H1 (cell line): ENCODE measurements at regions not wholly inside any gene's neighbourhood (a gene's known extent, or its start where the extent isn't known, plus 50 kb on each side); places are given as distances from the start of the nearest gene placed in this dataset.

Experiments used
- BRCA1 ChIP-seq: IDR thresholded peaks from 2 replicates; pipeline ENCODE4 v1.6.1; 2012; ENCODE audit warnings: low read depth, low read length, improper control_type of control experiment
- CEBPB ChIP-seq: IDR thresholded peaks from 2 replicates; pipeline ENCODE4 v1.6.1; 2012; ENCODE audit warnings: low read depth, low read length
- CHD1 ChIP-seq: IDR thresholded peaks from 2 replicates; pipeline ENCODE4 v1.6.1; 2012; ENCODE audit warnings: low read depth, low read length, improper control_type of control experiment
- CTCF ChIP-seq, 3 experiments: IDR thresholded peaks; 1 replicate in 2 of 3; 2 replicates in 1 of 3; pipeline versions ENCODE4 v1.5.1 to v1.6.1; 2011; ENCODE audit warnings: low read length in 3 of 3, mild to moderate bottlenecking in 3 of 3, inconsistent platforms in 2 of 3, low read depth in 1 of 3, moderate library complexity in 1 of 3; ENCODE audit not compliant: insufficient read depth in 1 of 3; ENCODE audit errors: control extremely low read depth in 1 of 3
- EP300 ChIP-seq, 2 experiments: IDR thresholded peaks; 1 replicate in 1 of 2; 2 replicates in 1 of 2; pipeline ENCODE4 v1.6.1; 2011 to 2012; ENCODE audit warnings: low read depth in 2 of 2, low read length in 2 of 2, mild to moderate bottlenecking in 2 of 2, borderline replicate concordance in 1 of 2, inconsistent platforms in 1 of 2, moderate library complexity in 1 of 2
- EZH2 ChIP-seq: fragments of 200-600 bp; sonication (generic); IDR thresholded peaks from 2 replicates; pipeline ENCODE4 v1.7.1; 2012; ENCODE audit warnings: low read depth, mild to moderate bottlenecking, moderate library complexity, low read length, inconsistent platforms; ENCODE audit not compliant: severe bottlenecking
- FOSL1 ChIP-seq: IDR thresholded peaks from 2 replicates; pipeline ENCODE4 v1.6.1; 2011; ENCODE audit warnings: mild to moderate bottlenecking, low read depth, low read length, moderate library complexity; ENCODE audit not compliant: insufficient read depth
- KDM1A ChIP-seq: fragments of 200-600, 300-600 bp; sonication (generic); IDR thresholded peaks from 2 replicates; pipeline ENCODE4 v1.7.1; 2016; ENCODE audit warnings: mild to moderate bottlenecking, low read length, borderline replicate concordance
- MAFK ChIP-seq: IDR thresholded peaks from 2 replicates; pipeline ENCODE4 v1.6.1; 2012; ENCODE audit warnings: low read depth, mild to moderate bottlenecking, improper control_type of control experiment, low read length
- POLR2A ChIP-seq, 2 experiments: IDR thresholded peaks; 1 replicate in 1 of 2; 2 replicates in 1 of 2; pipeline ENCODE4 v1.6.1; 2011; ENCODE audit warnings: low read depth in 2 of 2, low read length in 2 of 2, mild to moderate bottlenecking in 2 of 2; ENCODE audit errors: control extremely low read depth in 1 of 2
- RAD21 ChIP-seq, 2 experiments: IDR thresholded peaks in 1 of 2; conservative IDR thresholded peaks in 1 of 2; 2 replicates each; pipeline ENCODE4 v1.6.1; 2011; ENCODE audit warnings: low read depth in 2 of 2, low read length in 2 of 2, improper control_type of control experiment in 1 of 2, inconsistent platforms in 1 of 2, mild to moderate bottlenecking in 1 of 2, moderate library complexity in 1 of 2
- TAF1 ChIP-seq: IDR thresholded peaks from 2 replicates; pipeline ENCODE4 v1.6.1; 2011; ENCODE audit warnings: mild to moderate bottlenecking, low read depth, low read length
- TEAD4 ChIP-seq: IDR thresholded peaks from 2 replicates; pipeline ENCODE4 v1.6.1; 2012; ENCODE audit warnings: low read depth, low read length, inconsistent platforms, mixed read lengths
- USF2 ChIP-seq: IDR thresholded peaks from 2 replicates; pipeline ENCODE4 v1.6.1; 2011; ENCODE audit warnings: low read length, improper control_type of control experiment

- no peak for TF ChIP-seq CTCF (IDR thresholded peaks at IDR 0.05; ENCODE audit: control extremely low read depth in 1 of 3, insufficient read depth in 1 of 3, low read depth in 1 of 3, low read length in 3 of 3)
- TF ChIP-seq TAF1 = no peak
- TF ChIP-seq USF2 = no peak
- no peak for TF ChIP-seq CHD1
- no peak for TF ChIP-seq TEAD4
- TF ChIP-seq BRCA1 = no peak
- TF ChIP-seq KDM1A = no peak
- TF ChIP-seq POLR2A (IDR thresholded peaks at IDR 0.05; ENCODE audit: control extremely low read depth in 1 of 2, low read depth in 2 of 2, low read length in 2 of 2) = no peak
- TF ChIP-seq RAD21 (IDR thresholded peaks at IDR 0.05 in 1 of 2, conservative IDR thresholded peaks at IDR 0.05 in 1 of 2; ENCODE audit: low read depth in 2 of 2, low read length in 2 of 2) = no peak
- no peak for TF ChIP-seq EZH2
- TF ChIP-seq FOSL1 = no peak
- no peak for TF ChIP-seq CEBPB
- TF ChIP-seq EP300 (IDR thresholded peaks at IDR 0.05; ENCODE audit: borderline replicate concordance in 1 of 2, low read depth in 2 of 2, low read length in 2 of 2) = no peak
- TF ChIP-seq MAFK = no peak
Measured at GRCh38 chr2:4732560-4732959, 959.6 kb upstream of the SOX11 start.
